Superior temporal gyrus (tissue), 1 donor: ENCODE measurements at regions not wholly inside any gene's neighbourhood (a gene's known extent, or its start where the extent isn't known, plus 50 kb on each side); places are given as distances from the start of the nearest gene placed in this dataset.
"Not testable (repeated sequence)": the region's sequence is repeated elsewhere in the genome, so short reads cannot be mapped to it uniquely, and the experiment has no call there.

ENCODE experiments used
- DNase-seq: peaks from one replicate; pipeline ENCODE4 v3.0.0-alpha.2; 2016; ENCODE audit errors: extremely low spot score

- no peak for DNase-seq
Measured at GRCh38 chr15:92805080-92805690, 94.9 kb upstream of the CHD2 start.

GRCh38 chr15:92806171-92806570 is 94.0 kb upstream of the CHD2 start:
- DNase-seq: not testable (repeated sequence)

GRCh38 chr15:92806763-92807162 is 93.4 kb upstream of the CHD2 start:
- no peak for DNase-seq

GRCh38 chr15:92807971-92808571 is 92.1 kb upstream of the CHD2 start:
- DNase-seq: peak; percentile 71

GRCh38 chr15:92808598-92809063 is 91.5 kb upstream of the CHD2 start:
- no peak for DNase-seq

GRCh38 chr15:92809064-92809879 is 90.9 kb upstream of the CHD2 start:
- peak; percentile 97 for DNase-seq

GRCh38 chr15:92809880-92810361 is 90.2 kb upstream of the CHD2 start:
- peak; percentile 89 for DNase-seq

- DNase-seq: peak; percentile 86
Measured at GRCh38 chr15:92810418-92811138, 89.5 kb upstream of the CHD2 start.

GRCh38 chr15:92811148-92811913 is 88.8 kb upstream of the CHD2 start:
- DNase-seq: peak; percentile 68

GRCh38 chr15:92812271-92812670 is 87.9 kb upstream of the CHD2 start:
- no peak for DNase-seq

- DNase-seq: no peak
Measured at GRCh38 chr15:92813485-92813884, 86.6 kb upstream of the CHD2 start.

GRCh38 chr15:92817339-92817886 is 82.7 kb upstream of the CHD2 start:
- DNase-seq: peak; percentile 60

GRCh38 chr15:92818651-92819277 is 81.4 kb upstream of the CHD2 start:
- peak; percentile 81 for DNase-seq

GRCh38 chr15:92819278-92820235 is 80.6 kb upstream of the CHD2 start:
- DNase-seq: peak; percentile 81

- peak; percentile 97 for DNase-seq
Measured at GRCh38 chr15:92820236-92821021, 79.7 kb upstream of the CHD2 start.

- peak; percentile 58 for DNase-seq
Measured at GRCh38 chr15:92821491-92822116, 78.5 kb upstream of the CHD2 start.

GRCh38 chr15:92822216-92823144 is 77.6 kb upstream of the CHD2 start:
- peak; percentile 56 for DNase-seq
